Right lobe of liver (tissue), 4 donors: ENCODE measurements at regions not wholly inside any gene's neighbourhood (a gene's known extent, or its start where the extent isn't known, plus 50 kb on each side); places are given as distances from the start of the nearest gene placed in this dataset.

ENCODE experiments used
- CTCF ChIP-seq, 4 donors: fragments of 200-600 bp in 3 of 4; fragments of 450-650 bp in 1 of 4; IDR thresholded peaks; one replicate each; pipeline versions ENCODE4 v1.5.1 to v1.8.0; 2016 to 2022; ENCODE audit warnings: antibody characterized with exemption in 4 of 4, mild to moderate bottlenecking in 2 of 4
- POLR2A ChIP-seq: fragments of 450-650 bp; IDR thresholded peaks from one replicate; pipeline ENCODE4 v1.6.1; 2017; ENCODE audit warnings: antibody characterized with exemption, mild to moderate bottlenecking
- donor health status: DM: no; HTN: no; CAD: no.
- donor health status: DM: no; HTN: no; CAD: no.
- donor health status: DM: no; HTN: yes; CAD: no.

GRCh38 chr2:105631011-105631410 is 113.7 kb upstream of the NCK2 start:
- TF ChIP-seq CTCF (IDR thresholded peaks at IDR 0.05) (no peak), POLR2A (no peak)
